Pancreas (tissue), 10 donors: ENCODE measurements at regions not wholly inside any gene's neighbourhood (a gene's known extent, or its start where the extent isn't known, plus 50 kb on each side); places are given as distances from the start of the nearest gene placed in this dataset.

Experiments used
- ATAC-seq, 4 donors: fragments of 200-7000 bp; cut with Tn5 transposase; one replicate each; pipeline versions ENCODE4 v1.8.0 to v1.9.1; 2020; ENCODE audit warnings: mild to moderate bottlenecking in 4 of 4, moderate library complexity in 4 of 4
- DNase-seq, 6 donors: peaks; one replicate each; pipeline ENCODE4 v3.0.0-alpha.2; 2020
- FAIRE-seq: peaks from 2 replicates; lab custom pipeline; 2012; peaks lifted over from hg19 to GRCh38; lab: Jason Lieb, UNC
- H3K27ac ChIP-seq, 4 donors: fragments of 200-600 bp; sonication (generic); 1 replicate in 3 of 4; 2 replicates in 1 of 4; pipeline versions ENCODE4 v1.5.0 to v1.8.0; 2020
- H3K27me3 ChIP-seq, 4 donors: fragments of 200-600 bp; one replicate each; pipeline ENCODE4 v1.8.0; 2021
- H3K36me3 ChIP-seq, 3 donors: fragments of 200-600 bp; sonication (generic) in 1 of 3; one replicate each; pipeline versions ENCODE4 v1.5.0 to v1.8.0; 2020 to 2021
- H3K4me1 ChIP-seq, 3 donors: fragments of 200-600 bp; one replicate each; pipeline ENCODE4 v1.8.0; 2021
- H3K4me3 ChIP-seq, 4 donors: fragments of 200-600 bp; sonication (generic) in 2 of 4; one replicate each; pipeline versions ENCODE4 v1.5.0 to v1.8.0; 2020 to 2021
- H3K9me3 ChIP-seq, 4 donors: fragments of 200-600 bp; one replicate each; pipeline ENCODE4 v1.8.0; 2021
- WGBS, 2 donors: extraction: QIAGEN DNeasy Blood & Tissue Kit; methylation state at CpG; one replicate each; pipeline ENCODE4 v1.1.7; 2013; 5-methylcytosine and 5-hydroxymethylcytosine counted together
- intact Hi-C, 3 donors: fragments of 100-400 bp; cut with DNase I; formaldehyde crosslinking; loops; one replicate each; pipeline versions ENCODE4 v1.11.1 to v1.14.2; 2022
- TF ChIP-seq, protein P1 (sequence below), 4 donors: fragments of 200-600 bp; sonication (generic) in 3 of 4; IDR thresholded peaks; one replicate each; pipeline versions ENCODE4 v1.5.0 to v1.8.0; 2021; ENCODE audit warnings: antibody characterized with exemption in 4 of 4
- donor health status: healthy with polysubstance abuse.
- donor health status: DM: no; HTN: no; CAD: no; lungs with moderate emphysema.
- donor health status: DM: no; HTN: no; CAD: no.
- donor health status: control.
- donor health status: control.
- donor health status: Bipolar disorder and iron deficiency.
- donor health status: DM: yes; HTN: yes; CAD: no.
- donor health status: DM: no; HTN: no; CAD: no.
- donor health status: DM: no; HTN: no; CAD: no.
- donor health status: DM: yes; HTN: yes; CAD: no.

GRCh38 chr3:44050101-44050500, 191.6 kb upstream of the TOPAZ1 start:
- no peaks in the 10 kb centered on the region for H3K9me3 ChIP-seq
- no peak for FAIRE-seq
- H3K36me3 ChIP-seq, result no peaks in the 10 kb centered on the region
- H3K4me1 ChIP-seq, result no peaks in the 10 kb centered on the region
- WGBS, 2 donors, result 78 to 83% methylated on average over 9 of the region's 9 CpGs
- TF ChIP-seq, protein P1, sequence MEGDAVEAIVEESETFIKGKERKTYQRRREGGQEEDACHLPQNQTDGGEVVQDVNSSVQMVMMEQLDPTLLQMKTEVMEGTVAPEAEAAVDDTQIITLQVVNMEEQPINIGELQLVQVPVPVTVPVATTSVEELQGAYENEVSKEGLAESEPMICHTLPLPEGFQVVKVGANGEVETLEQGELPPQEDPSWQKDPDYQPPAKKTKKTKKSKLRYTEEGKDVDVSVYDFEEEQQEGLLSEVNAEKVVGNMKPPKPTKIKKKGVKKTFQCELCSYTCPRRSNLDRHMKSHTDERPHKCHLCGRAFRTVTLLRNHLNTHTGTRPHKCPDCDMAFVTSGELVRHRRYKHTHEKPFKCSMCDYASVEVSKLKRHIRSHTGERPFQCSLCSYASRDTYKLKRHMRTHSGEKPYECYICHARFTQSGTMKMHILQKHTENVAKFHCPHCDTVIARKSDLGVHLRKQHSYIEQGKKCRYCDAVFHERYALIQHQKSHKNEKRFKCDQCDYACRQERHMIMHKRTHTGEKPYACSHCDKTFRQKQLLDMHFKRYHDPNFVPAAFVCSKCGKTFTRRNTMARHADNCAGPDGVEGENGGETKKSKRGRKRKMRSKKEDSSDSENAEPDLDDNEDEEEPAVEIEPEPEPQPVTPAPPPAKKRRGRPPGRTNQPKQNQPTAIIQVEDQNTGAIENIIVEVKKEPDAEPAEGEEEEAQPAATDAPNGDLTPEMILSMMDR (IDR thresholded peaks at IDR 0.05), result no peak
- no peak overlapping the region for H3K4me3 ChIP-seq
- H3K27me3 ChIP-seq, result no peaks in the 10 kb centered on the region
- no peak for DNase-seq
- ATAC-seq, result no peak
- intact Hi-C loops, result no loop called here
- no peak overlapping the region for H3K27ac ChIP-seq

GRCh38 chr3:44050867-44051266, 190.8 kb upstream of the TOPAZ1 start:
- ATAC-seq (no peak), DNase-seq (no peak), FAIRE-seq (no peak)
- intact Hi-C loops, result no loop called here
- whole genome bisulfite sequencing, 2 donors, result 65 to 79% methylated on average over 3 of the region's 3 CpGs
- no peaks in the 10 kb centered on the region for H3K9me3 ChIP-seq
- no peak overlapping the region for H3K4me3 ChIP-seq
- no peak overlapping the region for H3K27ac ChIP-seq
- H3K27me3 ChIP-seq, result no peaks in the 10 kb centered on the region
- TF ChIP-seq, protein P1 (IDR thresholded peaks at IDR 0.05), result no peak
- H3K4me1 ChIP-seq, result no peaks in the 10 kb centered on the region
- H3K36me3 ChIP-seq, result no peaks in the 10 kb centered on the region

- Histone ChIP-seq H3K36me3 (no peaks in the 10 kb centered on the region), H3K27me3 (no peaks in the 10 kb centered on the region), H3K4me1 (no peaks in the 10 kb centered on the region), H3K4me3 (no peak overlapping the region), H3K9me3 (no peaks in the 10 kb centered on the region), H3K27ac (no peak overlapping the region)
- 80% methylated on average over 3 of the region's 3 CpGs for WGBS, 2 donors
- DNase-seq, result no peak
- no peak for FAIRE-seq
- TF ChIP-seq, protein P1 (IDR thresholded peaks at IDR 0.05), result no peak
- no peak for ATAC-seq
- intact Hi-C loops, result no loop called here
These were observed 185.7 kb upstream of the TOPAZ1 start for GRCh38 chr3:44055951-44056350.

- Histone ChIP-seq H3K4me1 (no peaks in the 10 kb centered on the region), H3K27me3 (no peaks in the 10 kb centered on the region), H3K4me3 (no peak overlapping the region), H3K9me3 (no peaks in the 10 kb centered on the region), H3K36me3 (no peaks in the 10 kb centered on the region), H3K27ac (no peak overlapping the region)
- FAIRE-seq, result no peak
- no peak for DNase-seq
- TF ChIP-seq, protein P1 (IDR thresholded peaks at IDR 0.05), result no peak
- ATAC-seq, result no peak
- intact Hi-C loops, result no loop called here
- 75 to 78% methylated on average over 10 of the region's 10 CpGs for WGBS, 2 donors
These were observed 185.0 kb upstream of the TOPAZ1 start for GRCh38 chr3:44056446-44057240.
